Parathyroid adenoma (tissue), 2 donors: ENCODE measurements at regions not wholly inside any gene's neighbourhood (a gene's known extent, or its start where the extent isn't known, plus 50 kb on each side); places are given as distances from the start of the nearest gene placed in this dataset.

Source experiments
- H2AFZ ChIP-seq: fragments of 300-600 bp; sonication (generic); one replicate; pipeline ENCODE4 v1.7.0; 2017; ENCODE audit warnings: antibody characterized with exemption, mild to moderate bottlenecking
- H3K27ac ChIP-seq: fragments of 300-600 bp; sonication (generic); one replicate; pipeline ENCODE4 v1.7.0; 2017
- H3K27me3 ChIP-seq: fragments of 300-600 bp; sonication (generic); one replicate; pipeline ENCODE4 v1.7.0; 2017; ENCODE audit warnings: low read length; ENCODE audit not compliant: control insufficient read depth, insufficient read depth
- H3K36me3 ChIP-seq: fragments of 300-600 bp; sonication (generic); one replicate; pipeline ENCODE4 v1.7.0; 2017; ENCODE audit warnings: low read length; ENCODE audit not compliant: control insufficient read depth, insufficient read depth
- H3K4me1 ChIP-seq: fragments of 300-600 bp; sonication (generic); one replicate; pipeline ENCODE4 v1.7.0; 2017; ENCODE audit warnings: control low read depth
- H3K4me2 ChIP-seq: fragments of 300-600 bp; sonication (generic); one replicate; pipeline ENCODE4 v1.7.0; 2017; ENCODE audit warnings: low read length
- H3K4me3 ChIP-seq: fragments of 300-600 bp; sonication (generic); one replicate; pipeline ENCODE4 v1.7.0; 2017; ENCODE audit warnings: low read depth, low read length
- H3K79me2 ChIP-seq: fragments of 300-600 bp; sonication (generic); one replicate; pipeline ENCODE4 v1.7.0; 2017; ENCODE audit warnings: control low read depth
- H3K9ac ChIP-seq: fragments of 300-600 bp; sonication (generic); one replicate; pipeline ENCODE4 v1.7.0; 2017; ENCODE audit warnings: mild to moderate bottlenecking
- H3K9me3 ChIP-seq: fragments of 300-600 bp; sonication (generic); one replicate; pipeline ENCODE4 v1.7.0; 2017; ENCODE audit warnings: low read length; ENCODE audit not compliant: control insufficient read depth
- TF ChIP-seq, protein P1 (sequence below): fragments of 300-600 bp; sonication (generic); IDR thresholded peaks from one replicate; pipeline ENCODE4 v1.7.0; 2017; ENCODE audit warnings: antibody characterized with exemption, mild to moderate bottlenecking
- donor health status: primary hyperparathyroidism.

- H3K79me2 ChIP-seq, result no peaks in the 10 kb centered on the region
Observed at GRCh38 chr21:43349644-43350043, 77.3 kb downstream of the SIK1 start.

DNA sequence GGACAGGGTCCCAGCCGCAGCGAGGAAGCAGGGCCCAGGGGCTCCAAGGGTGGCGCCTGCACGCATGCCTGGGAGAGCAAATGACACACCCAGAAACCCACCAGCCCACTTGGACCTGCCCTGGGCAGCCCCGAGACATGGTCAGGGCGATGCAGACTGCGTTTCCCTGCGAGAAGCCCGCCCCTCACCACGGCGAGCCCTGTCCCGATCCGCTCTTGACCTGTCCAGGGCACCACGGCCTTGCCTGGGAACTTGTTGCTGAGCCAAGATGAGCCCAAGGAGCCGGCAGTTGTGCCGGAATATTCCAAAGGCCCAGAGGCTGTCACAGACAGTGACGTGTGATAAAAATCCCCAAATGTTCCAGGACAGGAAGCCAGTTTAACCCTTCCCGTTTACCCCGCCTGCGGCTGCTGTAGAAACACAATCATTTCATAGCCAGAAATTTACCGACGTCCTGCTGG, 78.1 kb downstream of the SIK1 start:
- Histone ChIP-seq H3K4me3 (no peak overlapping the region), H3K27me3 (no peaks in the 10 kb centered on the region), H3K9ac (no peak overlapping the region), H3K27ac (peak overlapping the region; percentile 51), H3K9me3 (no peaks in the 10 kb centered on the region), H3K79me2 (no peaks in the 10 kb centered on the region), H3K4me1 (no peaks in the 10 kb centered on the region), H2AFZ (no peak overlapping the region), H3K4me2 (no peak overlapping the region), H3K36me3 (no peaks in the 10 kb centered on the region)
- TF ChIP-seq, protein P1, sequence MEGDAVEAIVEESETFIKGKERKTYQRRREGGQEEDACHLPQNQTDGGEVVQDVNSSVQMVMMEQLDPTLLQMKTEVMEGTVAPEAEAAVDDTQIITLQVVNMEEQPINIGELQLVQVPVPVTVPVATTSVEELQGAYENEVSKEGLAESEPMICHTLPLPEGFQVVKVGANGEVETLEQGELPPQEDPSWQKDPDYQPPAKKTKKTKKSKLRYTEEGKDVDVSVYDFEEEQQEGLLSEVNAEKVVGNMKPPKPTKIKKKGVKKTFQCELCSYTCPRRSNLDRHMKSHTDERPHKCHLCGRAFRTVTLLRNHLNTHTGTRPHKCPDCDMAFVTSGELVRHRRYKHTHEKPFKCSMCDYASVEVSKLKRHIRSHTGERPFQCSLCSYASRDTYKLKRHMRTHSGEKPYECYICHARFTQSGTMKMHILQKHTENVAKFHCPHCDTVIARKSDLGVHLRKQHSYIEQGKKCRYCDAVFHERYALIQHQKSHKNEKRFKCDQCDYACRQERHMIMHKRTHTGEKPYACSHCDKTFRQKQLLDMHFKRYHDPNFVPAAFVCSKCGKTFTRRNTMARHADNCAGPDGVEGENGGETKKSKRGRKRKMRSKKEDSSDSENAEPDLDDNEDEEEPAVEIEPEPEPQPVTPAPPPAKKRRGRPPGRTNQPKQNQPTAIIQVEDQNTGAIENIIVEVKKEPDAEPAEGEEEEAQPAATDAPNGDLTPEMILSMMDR, result no peak

More at GRCh38 chr21:43349644-43350043, 77.3 kb downstream of the SIK1 start:
- Histone ChIP-seq H3K9ac (no peak overlapping the region), H2AFZ (no peak overlapping the region), H3K4me1 (no peaks in the 10 kb centered on the region), H3K4me3 (no peak overlapping the region), H3K27ac (no peak overlapping the region), H3K36me3 (no peaks in the 10 kb centered on the region), H3K9me3 (no peaks in the 10 kb centered on the region), H3K27me3 (no peaks in the 10 kb centered on the region), H3K4me2 (no peak overlapping the region)
- TF ChIP-seq, protein P1, result no peak

DNA sequence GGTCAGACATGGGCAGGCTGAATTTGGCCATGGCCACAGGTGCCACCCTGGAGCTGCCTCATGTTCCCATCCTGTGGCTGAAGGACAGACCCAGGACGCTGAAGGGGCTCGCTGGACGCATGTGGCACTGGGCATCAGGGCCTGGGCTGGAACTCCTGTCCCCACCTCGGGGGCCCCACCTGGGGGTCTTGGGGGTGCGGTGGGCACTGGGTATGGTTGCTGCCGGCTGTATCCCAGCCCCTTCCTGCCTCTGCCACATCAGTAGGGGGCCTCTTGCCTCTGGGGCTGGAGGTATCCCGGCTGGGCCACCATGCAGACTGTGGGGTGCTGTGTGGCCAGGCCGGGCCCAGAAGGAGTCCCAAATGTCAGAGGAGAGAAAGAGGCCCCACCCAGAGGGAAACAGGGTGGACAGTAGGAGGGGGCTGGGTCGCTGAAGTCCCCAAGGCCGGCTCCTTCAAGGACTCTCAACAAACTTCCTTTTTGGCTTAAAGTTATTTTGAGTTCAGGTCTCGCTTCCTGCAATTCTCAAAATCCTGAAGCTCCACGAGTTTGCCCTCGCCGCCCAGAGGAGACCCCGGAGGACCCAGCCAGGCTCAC, 78.7 kb downstream of the SIK1 start:
- H3K4me3 ChIP-seq, result no peak overlapping the region
- no peaks in the 10 kb centered on the region for H3K9me3 ChIP-seq
- H2AFZ ChIP-seq, result no peak overlapping the region
- TF ChIP-seq, protein P1, result no peak
- no peak overlapping the region for H3K9ac ChIP-seq
- H3K79me2 ChIP-seq, result no peaks in the 10 kb centered on the region
- H3K27me3 ChIP-seq, result no peaks in the 10 kb centered on the region
- H3K4me2 ChIP-seq, result no peak overlapping the region
- no peaks in the 10 kb centered on the region for H3K36me3 ChIP-seq
- no peaks in the 10 kb centered on the region for H3K4me1 ChIP-seq
- H3K27ac ChIP-seq, result peak overlapping the region; percentile 51

DNA sequence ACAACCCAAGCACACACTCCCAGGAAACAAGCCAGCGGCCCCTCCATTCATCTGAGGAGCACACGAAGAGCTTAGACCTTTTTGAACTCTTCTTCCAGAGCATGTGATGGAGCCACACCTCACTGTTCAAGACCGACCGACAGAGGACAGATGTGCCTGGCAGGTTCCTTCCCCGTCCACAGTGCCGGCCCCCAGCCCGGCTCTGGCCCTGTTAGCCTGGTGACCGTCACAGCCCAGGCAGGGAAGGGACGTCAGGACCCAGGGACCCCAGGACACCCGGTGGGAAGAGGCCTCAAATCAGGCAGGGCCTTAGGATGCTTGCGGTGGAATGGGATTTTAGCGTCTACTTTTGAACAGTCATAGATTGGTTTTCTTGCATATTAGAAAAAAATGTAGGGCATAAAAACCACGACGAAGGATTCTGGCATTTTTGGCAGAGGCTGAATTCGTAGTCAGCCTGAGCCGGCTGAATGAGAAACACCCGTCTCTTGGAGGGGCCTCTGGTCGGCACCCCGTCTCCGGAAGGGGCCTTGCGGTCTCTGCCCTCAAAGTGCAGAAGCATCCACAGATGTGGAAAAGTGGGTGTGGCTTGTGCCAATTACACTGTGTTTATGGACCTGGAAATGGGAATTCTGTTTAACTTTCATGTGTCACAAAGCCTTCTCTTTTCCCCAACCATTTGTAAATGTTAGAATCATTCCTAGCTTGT, 79.3 kb downstream of the SIK1 start:
- Histone ChIP-seq H3K9ac (no peak overlapping the region), H2AFZ (no peak overlapping the region), H3K4me2 (no peak overlapping the region), H3K79me2 (no peaks in the 10 kb centered on the region), H3K36me3 (no peaks in the 10 kb centered on the region), H3K27ac (peak overlapping the region; percentile 51), H3K9me3 (no peaks in the 10 kb centered on the region), H3K4me1 (no peaks in the 10 kb centered on the region), H3K4me3 (no peak overlapping the region), H3K27me3 (no peaks in the 10 kb centered on the region)
- TF ChIP-seq, protein P1, result no peak
